ENCODE measurements at regions not wholly inside any gene's neighbourhood (a gene's known extent, or its start where the extent isn't known, plus 50 kb on each side); places are given as distances from the start of the nearest gene placed in this dataset.

DNA sequence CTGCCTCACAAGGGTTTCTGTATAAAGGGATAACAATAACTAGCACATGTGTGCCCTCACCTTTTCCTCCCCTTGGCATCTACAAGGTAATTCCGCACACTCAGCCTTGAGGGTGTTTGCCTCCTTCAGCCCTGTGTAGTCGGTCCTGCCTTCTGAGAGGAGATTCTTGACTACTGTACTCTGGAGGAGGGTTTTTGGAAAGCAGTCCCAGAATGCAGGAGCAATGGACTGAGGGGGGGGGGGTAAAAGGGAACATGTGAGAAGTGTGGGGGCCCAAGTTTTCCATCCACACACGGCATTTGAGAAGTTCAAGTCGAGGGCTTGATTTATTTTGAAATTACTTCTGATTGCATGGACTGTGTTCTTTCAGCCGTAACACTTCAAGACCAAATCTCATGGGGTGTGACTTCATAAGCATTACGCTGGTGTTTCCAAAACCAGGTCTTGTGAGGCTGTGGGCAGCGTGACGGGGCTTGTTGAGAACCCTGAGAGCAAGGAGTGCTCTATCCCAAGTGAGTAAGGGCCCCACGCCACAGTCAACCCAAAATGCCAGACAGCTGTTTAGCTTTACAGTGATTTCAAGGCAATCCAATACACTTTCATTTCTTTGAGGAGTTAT lies 198.7 kb upstream of the MEIS1 start:
- no peak overlapping the region for H4K8ac ChIP-seq (ENCODE audit: low read depth, low read length)
- no peak overlapping the region for H3K56ac ChIP-seq (ENCODE audit: low read length)
- WGBS (ENCODE audit: extremely low coverage, insufficient coverage, low lambda C conversion rate): no CpG with 5 or more reads among the region's 9 CpGs

DNA sequence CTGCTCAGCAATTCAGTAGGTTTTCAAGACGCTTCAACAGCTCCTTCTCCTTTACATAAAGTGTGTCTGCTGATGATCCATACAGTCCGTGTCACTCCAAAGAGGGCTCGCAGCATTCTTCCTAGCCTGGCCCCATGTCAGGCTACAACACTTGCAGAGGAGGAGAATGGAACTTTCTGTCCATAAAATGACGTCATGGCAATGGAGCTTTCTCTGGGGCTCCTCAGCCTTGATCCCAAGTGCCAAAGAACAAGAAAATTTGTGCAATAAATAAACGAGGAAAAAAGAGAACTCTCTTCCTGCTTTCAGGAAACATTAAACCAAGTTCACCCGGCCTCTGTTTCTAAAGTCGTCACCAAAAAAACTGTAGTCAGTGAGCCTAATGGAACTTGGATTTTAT lies 199.5 kb upstream of the MEIS1 start:
- no CpG with 5 or more reads among the region's 7 CpGs for WGBS (ENCODE audit: extremely low coverage, insufficient coverage, low lambda C conversion rate)
- Histone ChIP-seq H3K27me3 (ENCODE audit: insufficient read depth, low read length, poor library complexity) (no peaks in the 10 kb centered on the region), H2BK5ac (ENCODE audit: low read length) (no peak overlapping the region), H3K56ac (ENCODE audit: low read length) (no peak overlapping the region), H4K8ac (ENCODE audit: low read depth, low read length) (no peak overlapping the region), H3K36me3 (ENCODE audit: control insufficient read depth, insufficient read depth, low read length) (no peaks in the 10 kb centered on the region), H2BK120ac (ENCODE audit: low read depth, low read length) (no peak overlapping the region), H3K4me1 (ENCODE audit: control insufficient read depth, low read depth, low read length) (no peaks in the 10 kb centered on the region), H3K27ac (ENCODE audit: low read depth, low read length) (no peak overlapping the region), H4K5ac (ENCODE audit: low read length) (no peak overlapping the region), H3K79me2 (ENCODE audit: control insufficient read depth, insufficient read depth, low read length) (no peaks in the 10 kb centered on the region), H3K23ac (ENCODE audit: low read length) (no peak overlapping the region), H2BK15ac (replicated peaks; ENCODE audit: low read depth) (no peak overlapping the region), H3K79me1 (ENCODE audit: low read length) (no peaks in the 10 kb centered on the region), H3K18ac (ENCODE audit: low read length) (no peak overlapping the region), H2AK5ac (ENCODE audit: low read length) (no peak overlapping the region), H3K9ac (ENCODE audit: low read length) (no peak overlapping the region), H3K4ac (ENCODE audit: low read depth, low read length) (no peak overlapping the region), H3K4me3 (ENCODE audit: low read length) (no peak overlapping the region), H3K4me2 (ENCODE audit: low read length) (no peak overlapping the region)
- DNase-seq: no peak

More for the DNA sequence above, 198.7 kb upstream of the MEIS1 start:
- Histone ChIP-seq H2BK15ac (replicated peaks; ENCODE audit: low read depth) (no peak overlapping the region), H3K36me3 (ENCODE audit: control insufficient read depth, insufficient read depth, low read length) (no peaks in the 10 kb centered on the region), H3K9ac (ENCODE audit: low read length) (no peak overlapping the region), H3K4me1 (ENCODE audit: control insufficient read depth, low read depth, low read length) (no peaks in the 10 kb centered on the region), H3K4ac (ENCODE audit: low read depth, low read length) (no peak overlapping the region), H3K18ac (ENCODE audit: low read length) (no peak overlapping the region), H2BK5ac (ENCODE audit: low read length) (no peak overlapping the region), H3K4me3 (ENCODE audit: low read length) (no peak overlapping the region), H2BK120ac (ENCODE audit: low read depth, low read length) (no peak overlapping the region), H2AK5ac (ENCODE audit: low read length) (no peak overlapping the region), H3K27me3 (ENCODE audit: insufficient read depth, low read length, poor library complexity) (no peaks in the 10 kb centered on the region), H3K4me2 (ENCODE audit: low read length) (no peak overlapping the region), H3K27ac (ENCODE audit: low read depth, low read length) (no peak overlapping the region), H3K79me2 (ENCODE audit: control insufficient read depth, insufficient read depth, low read length) (no peaks in the 10 kb centered on the region), H3K79me1 (ENCODE audit: low read length) (no peaks in the 10 kb centered on the region), H3K23ac (ENCODE audit: low read length) (no peak overlapping the region), H4K5ac (ENCODE audit: low read length) (no peak overlapping the region)
- no peak for DNase-seq

DNA sequence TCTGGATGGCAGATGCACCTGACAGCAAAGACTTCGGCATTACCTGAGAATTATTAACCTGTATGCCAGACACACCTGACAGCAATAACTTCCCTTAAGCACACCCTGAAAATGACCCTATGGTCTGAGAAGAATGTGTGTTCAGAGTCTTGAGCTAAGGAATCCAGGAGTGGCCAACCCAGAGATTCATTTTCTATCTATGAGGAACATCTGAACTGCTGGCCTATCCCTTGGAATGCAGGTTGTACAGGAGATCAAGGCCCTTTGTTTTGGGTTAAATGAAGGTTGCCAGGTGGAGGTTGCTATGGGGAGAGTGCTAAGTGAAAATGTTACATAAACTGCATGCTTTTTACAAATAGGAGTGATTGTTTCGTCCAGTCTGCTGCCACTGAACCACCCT lies 200.9 kb upstream of the MEIS1 start:
- no peak overlapping the region for H3K4me3 ChIP-seq (ENCODE audit: low read length)
- no peak overlapping the region for H3K27ac ChIP-seq (ENCODE audit: low read depth, low read length)
- no peak overlapping the region for H3K9ac ChIP-seq (ENCODE audit: low read length)
- no peak for DNase-seq
- H3K4ac ChIP-seq (ENCODE audit: low read depth, low read length): no peak overlapping the region
- no peak overlapping the region for H4K8ac ChIP-seq (ENCODE audit: low read depth, low read length)
- H2AK5ac ChIP-seq (ENCODE audit: low read length): no peak overlapping the region
- no peak overlapping the region for H3K4me2 ChIP-seq (ENCODE audit: low read length)
- no peaks in the 10 kb centered on the region for H3K4me1 ChIP-seq (ENCODE audit: control insufficient read depth, low read depth, low read length)
- H4K5ac ChIP-seq (ENCODE audit: low read length): no peak overlapping the region
- H3K56ac ChIP-seq (ENCODE audit: low read length): no peak overlapping the region
- WGBS (ENCODE audit: extremely low coverage, insufficient coverage, low lambda C conversion rate): no CpG with 5 or more reads among the region's 2 CpGs
- no peaks in the 10 kb centered on the region for H3K79me2 ChIP-seq (ENCODE audit: control insufficient read depth, insufficient read depth, low read length)
- H2BK120ac ChIP-seq (ENCODE audit: low read depth, low read length): no peak overlapping the region
- no peak overlapping the region for H2BK5ac ChIP-seq (ENCODE audit: low read length)
- H3K79me1 ChIP-seq (ENCODE audit: low read length): no peaks in the 10 kb centered on the region
- H3K18ac ChIP-seq (ENCODE audit: low read length): no peak overlapping the region
- H3K23ac ChIP-seq (ENCODE audit: low read length): no peak overlapping the region
- H3K27me3 ChIP-seq (ENCODE audit: insufficient read depth, low read length, poor library complexity): no peaks in the 10 kb centered on the region
- no peaks in the 10 kb centered on the region for H3K36me3 ChIP-seq (ENCODE audit: control insufficient read depth, insufficient read depth, low read length)
- H2BK15ac ChIP-seq (replicated peaks; ENCODE audit: low read depth): no peak overlapping the region

DNA sequence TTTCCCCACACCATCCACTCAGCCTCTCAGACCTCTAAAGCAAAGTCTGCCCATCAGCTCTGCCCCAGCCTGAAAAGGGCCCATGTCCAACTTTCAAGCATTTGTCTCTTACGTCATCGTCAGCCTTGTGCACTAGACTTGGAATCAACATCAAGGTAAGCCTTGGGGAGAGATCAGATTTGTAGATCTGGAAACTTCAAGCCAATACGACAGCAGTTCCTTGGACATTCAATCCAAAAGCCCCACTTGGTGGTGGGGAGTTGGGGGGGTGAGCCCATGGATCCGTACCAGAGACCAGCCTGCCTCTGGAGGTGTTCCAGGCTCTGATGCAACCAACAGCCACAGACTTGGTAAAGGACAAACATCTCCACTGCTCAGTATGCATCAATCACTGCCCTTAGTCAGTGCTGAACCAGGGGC lies 206.8 kb upstream of the MEIS1 start:
- H3K23ac ChIP-seq (ENCODE audit: low read length): no peak overlapping the region
- H3K36me3 ChIP-seq (ENCODE audit: control insufficient read depth, insufficient read depth, low read length): no peaks in the 10 kb centered on the region
- no peak overlapping the region for H3K9ac ChIP-seq (ENCODE audit: low read length)
- no peak overlapping the region for H2AK5ac ChIP-seq (ENCODE audit: low read length)
- no peak overlapping the region for H2BK120ac ChIP-seq (ENCODE audit: low read depth, low read length)
- H3K27ac ChIP-seq (ENCODE audit: low read depth, low read length): no peak overlapping the region
- no peaks in the 10 kb centered on the region for H3K27me3 ChIP-seq (ENCODE audit: insufficient read depth, low read length, poor library complexity)
- no peaks in the 10 kb centered on the region for H3K4me1 ChIP-seq (ENCODE audit: control insufficient read depth, low read depth, low read length)
- no peak overlapping the region for H3K18ac ChIP-seq (ENCODE audit: low read length)
- H2BK15ac ChIP-seq (replicated peaks; ENCODE audit: low read depth): no peak overlapping the region
- H4K8ac ChIP-seq (ENCODE audit: low read depth, low read length): no peak overlapping the region
- H3K4ac ChIP-seq (ENCODE audit: low read depth, low read length): no peak overlapping the region
- H2BK5ac ChIP-seq (ENCODE audit: low read length): no peak overlapping the region
- no peak overlapping the region for H3K4me3 ChIP-seq (ENCODE audit: low read length)
- no peak for DNase-seq
- H4K5ac ChIP-seq (ENCODE audit: low read length): no peak overlapping the region
- H3K79me1 ChIP-seq (ENCODE audit: low read length): no peaks in the 10 kb centered on the region
- no CpG with 5 or more reads among the region's 4 CpGs for WGBS (ENCODE audit: extremely low coverage, insufficient coverage, low lambda C conversion rate)
- H3K4me2 ChIP-seq (ENCODE audit: low read length): no peak overlapping the region
- H3K56ac ChIP-seq (ENCODE audit: low read length): no peak overlapping the region
- H3K79me2 ChIP-seq (ENCODE audit: control insufficient read depth, insufficient read depth, low read length): no peaks in the 10 kb centered on the region

DNA sequence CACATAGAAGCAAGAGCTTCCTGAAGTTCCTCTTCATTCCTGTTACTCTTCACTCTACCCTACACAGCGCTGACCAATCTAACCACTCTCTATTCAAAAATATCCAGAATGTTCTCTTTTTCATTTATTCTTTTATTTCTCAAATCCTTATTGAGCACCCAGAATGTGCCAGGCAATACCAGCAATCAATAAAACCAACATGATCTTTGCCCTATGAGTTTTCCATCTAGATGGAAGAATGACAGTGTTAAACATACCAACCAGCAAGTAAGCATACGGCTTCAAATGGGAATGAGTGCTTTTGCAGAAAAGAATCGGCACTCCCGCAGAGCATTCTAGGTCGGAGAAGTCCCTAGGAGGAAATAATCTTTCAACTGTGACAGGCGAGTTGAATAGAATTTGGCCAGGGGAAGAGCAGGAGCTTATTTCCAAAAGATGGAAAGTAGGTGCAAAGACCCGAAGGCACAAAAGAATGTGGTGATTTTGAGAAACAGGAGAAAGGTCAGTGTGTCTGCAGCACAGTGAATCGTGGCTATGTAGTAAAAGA lies 217.8 kb upstream of the MEIS1 start:
- Histone ChIP-seq H4K5ac (ENCODE audit: low read length) (no peak overlapping the region), H3K56ac (ENCODE audit: low read length) (no peak overlapping the region), H3K23ac (ENCODE audit: low read length) (no peak overlapping the region), H3K4me2 (ENCODE audit: low read length) (no peak overlapping the region), H3K36me3 (ENCODE audit: control insufficient read depth, insufficient read depth, low read length) (no peaks in the 10 kb centered on the region), H2AK5ac (ENCODE audit: low read length) (no peak overlapping the region), H2BK5ac (ENCODE audit: low read length) (no peak overlapping the region), H3K18ac (ENCODE audit: low read length) (no peak overlapping the region), H4K8ac (ENCODE audit: low read depth, low read length) (no peak overlapping the region), H3K9ac (ENCODE audit: low read length) (no peak overlapping the region), H3K4me3 (ENCODE audit: low read length) (no peak overlapping the region), H3K4ac (ENCODE audit: low read depth, low read length) (no peak overlapping the region), H3K27ac (ENCODE audit: low read depth, low read length) (no peak overlapping the region), H2BK120ac (ENCODE audit: low read depth, low read length) (no peak overlapping the region), H3K4me1 (ENCODE audit: control insufficient read depth, low read depth, low read length) (no peaks in the 10 kb centered on the region), H2BK15ac (replicated peaks; ENCODE audit: low read depth) (no peak overlapping the region), H3K27me3 (ENCODE audit: insufficient read depth, low read length, poor library complexity) (no peaks in the 10 kb centered on the region), H3K79me2 (ENCODE audit: control insufficient read depth, insufficient read depth, low read length) (no peaks in the 10 kb centered on the region), H3K79me1 (ENCODE audit: low read length) (no peaks in the 10 kb centered on the region)
- DNase-seq: no peak
- WGBS (ENCODE audit: extremely low coverage, insufficient coverage, low lambda C conversion rate): no CpG with 5 or more reads among the region's 8 CpGs

DNA sequence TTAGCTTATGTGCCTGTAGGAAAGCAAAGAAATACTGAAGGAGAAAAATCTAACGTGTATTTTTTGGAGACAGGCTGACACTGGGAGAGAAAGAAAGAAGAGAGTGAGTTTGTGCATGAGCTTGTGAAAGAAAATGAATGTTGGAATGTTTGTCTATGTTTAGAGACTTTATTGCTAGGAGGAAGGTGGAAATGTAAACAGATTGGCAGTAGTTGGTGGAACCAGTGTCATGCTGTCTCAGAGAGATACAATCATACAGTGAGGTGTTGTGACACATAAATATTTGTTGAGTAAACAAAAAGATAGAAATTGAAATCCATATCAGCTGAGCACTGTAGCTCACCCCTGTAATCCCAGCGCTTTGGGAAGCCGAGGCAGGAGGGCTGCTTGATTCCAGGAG lies 222.2 kb upstream of the MEIS1 start:
- WGBS (ENCODE audit: extremely low coverage, insufficient coverage, low lambda C conversion rate): no CpG with 5 or more reads among the region's 3 CpGs
- H3K27ac ChIP-seq (ENCODE audit: low read depth, low read length): no peak overlapping the region

More for the DNA sequence above, 222.2 kb upstream of the MEIS1 start:
- Histone ChIP-seq H3K27me3 (ENCODE audit: insufficient read depth, low read length, poor library complexity) (no peaks in the 10 kb centered on the region), H3K79me2 (ENCODE audit: control insufficient read depth, insufficient read depth, low read length) (no peaks in the 10 kb centered on the region), H4K8ac (ENCODE audit: low read depth, low read length) (no peak overlapping the region), H3K18ac (ENCODE audit: low read length) (no peak overlapping the region), H2BK120ac (ENCODE audit: low read depth, low read length) (no peak overlapping the region), H4K5ac (ENCODE audit: low read length) (no peak overlapping the region), H3K36me3 (ENCODE audit: control insufficient read depth, insufficient read depth, low read length) (no peaks in the 10 kb centered on the region), H3K23ac (ENCODE audit: low read length) (no peak overlapping the region), H3K4me1 (ENCODE audit: control insufficient read depth, low read depth, low read length) (no peaks in the 10 kb centered on the region), H3K4me2 (ENCODE audit: low read length) (no peak overlapping the region), H3K79me1 (ENCODE audit: low read length) (no peaks in the 10 kb centered on the region), H2BK15ac (replicated peaks; ENCODE audit: low read depth) (no peak overlapping the region), H3K4ac (ENCODE audit: low read depth, low read length) (no peak overlapping the region), H2BK5ac (ENCODE audit: low read length) (no peak overlapping the region), H3K56ac (ENCODE audit: low read length) (no peak overlapping the region), H3K4me3 (ENCODE audit: low read length) (no peak overlapping the region), H3K9ac (ENCODE audit: low read length) (no peak overlapping the region), H2AK5ac (ENCODE audit: low read length) (no peak overlapping the region)
- no peak for DNase-seq

All from mesendoderm (in vitro differentiated cells).